AG09319 (cell line): ENCODE measurements at regions not wholly inside any gene's neighbourhood (a gene's known extent, or its start where the extent isn't known, plus 50 kb on each side); places are given as distances from the start of the nearest gene placed in this dataset.

Experiments used
- DNase-seq: peaks from one replicate; pipeline ENCODE4 v3.0.0-alpha.2; 2010; ENCODE audit warnings: low read depth; ENCODE audit errors: extremely low read depth
- TF ChIP-seq, protein P1 (sequence below): IDR thresholded peaks from 2 replicates; pipeline ENCODE4 v1.5.1; 2011; ENCODE audit warnings: low read depth, mild to moderate bottlenecking, inconsistent platforms, low read length, moderate library complexity

- TF ChIP-seq, protein P1, sequence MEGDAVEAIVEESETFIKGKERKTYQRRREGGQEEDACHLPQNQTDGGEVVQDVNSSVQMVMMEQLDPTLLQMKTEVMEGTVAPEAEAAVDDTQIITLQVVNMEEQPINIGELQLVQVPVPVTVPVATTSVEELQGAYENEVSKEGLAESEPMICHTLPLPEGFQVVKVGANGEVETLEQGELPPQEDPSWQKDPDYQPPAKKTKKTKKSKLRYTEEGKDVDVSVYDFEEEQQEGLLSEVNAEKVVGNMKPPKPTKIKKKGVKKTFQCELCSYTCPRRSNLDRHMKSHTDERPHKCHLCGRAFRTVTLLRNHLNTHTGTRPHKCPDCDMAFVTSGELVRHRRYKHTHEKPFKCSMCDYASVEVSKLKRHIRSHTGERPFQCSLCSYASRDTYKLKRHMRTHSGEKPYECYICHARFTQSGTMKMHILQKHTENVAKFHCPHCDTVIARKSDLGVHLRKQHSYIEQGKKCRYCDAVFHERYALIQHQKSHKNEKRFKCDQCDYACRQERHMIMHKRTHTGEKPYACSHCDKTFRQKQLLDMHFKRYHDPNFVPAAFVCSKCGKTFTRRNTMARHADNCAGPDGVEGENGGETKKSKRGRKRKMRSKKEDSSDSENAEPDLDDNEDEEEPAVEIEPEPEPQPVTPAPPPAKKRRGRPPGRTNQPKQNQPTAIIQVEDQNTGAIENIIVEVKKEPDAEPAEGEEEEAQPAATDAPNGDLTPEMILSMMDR, result no peak
- DNase-seq, result no peak
These were observed 273.5 kb upstream of the ADGRL3 start for GRCh38 chr4:60926624-60927023.

DNA sequence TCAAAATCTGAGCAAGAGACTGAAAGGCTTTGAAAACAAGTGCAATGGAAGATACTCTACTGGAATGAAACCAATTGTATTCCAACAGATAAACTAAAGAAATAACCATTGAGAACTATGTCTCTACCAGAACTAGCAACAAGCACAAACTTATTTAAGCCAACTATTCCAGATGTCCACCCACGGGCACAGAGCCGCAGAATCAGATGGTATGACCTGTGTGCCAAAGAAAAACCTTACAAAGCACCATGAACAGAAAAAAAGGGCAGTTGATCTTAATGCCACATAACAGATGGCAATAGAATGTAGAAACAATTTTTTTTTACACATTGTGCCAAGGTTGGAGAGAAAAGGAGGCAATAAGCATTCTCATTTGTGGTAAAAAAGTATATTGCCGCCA, 269.3 kb upstream of the ADGRL3 start:
- no peak for DNase-seq
- TF ChIP-seq, protein P1, result no peak

GRCh38 chr4:60934566-60935295, 265.4 kb upstream of the ADGRL3 start:
- DNase-seq, result no peak
- TF ChIP-seq, protein P1, result no peak

GRCh38 chr4:60938181-60938580, 261.9 kb upstream of the ADGRL3 start:
- no peak for DNase-seq
- TF ChIP-seq, protein P1, result no peak

DNA sequence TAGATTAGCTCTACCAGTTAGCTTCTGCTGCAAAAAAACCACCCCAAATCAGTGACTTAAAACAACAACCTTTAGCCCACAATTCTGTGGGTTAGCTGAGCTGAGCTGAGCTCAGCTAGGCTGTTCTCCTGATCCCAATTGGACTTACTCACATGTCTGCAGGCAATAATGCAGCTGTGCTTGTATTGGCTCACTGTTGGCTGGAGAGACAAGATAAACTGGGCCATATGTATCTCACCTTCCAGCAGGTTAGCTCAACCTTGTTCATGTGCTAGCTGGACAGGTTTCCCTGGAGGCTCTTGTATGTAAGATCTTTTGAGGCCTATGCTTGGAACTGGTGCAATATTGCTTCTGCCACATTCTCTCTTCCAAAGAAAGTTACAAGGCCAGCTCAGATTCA, 261.5 kb upstream of the ADGRL3 start:
- DNase-seq, result no peak
- TF ChIP-seq, protein P1, result no peak

- DNase-seq, result no peak
- TF ChIP-seq, protein P1, result no peak
These were observed 256.1 kb upstream of the ADGRL3 start for GRCh38 chr4:60944060-60944459.

DNA sequence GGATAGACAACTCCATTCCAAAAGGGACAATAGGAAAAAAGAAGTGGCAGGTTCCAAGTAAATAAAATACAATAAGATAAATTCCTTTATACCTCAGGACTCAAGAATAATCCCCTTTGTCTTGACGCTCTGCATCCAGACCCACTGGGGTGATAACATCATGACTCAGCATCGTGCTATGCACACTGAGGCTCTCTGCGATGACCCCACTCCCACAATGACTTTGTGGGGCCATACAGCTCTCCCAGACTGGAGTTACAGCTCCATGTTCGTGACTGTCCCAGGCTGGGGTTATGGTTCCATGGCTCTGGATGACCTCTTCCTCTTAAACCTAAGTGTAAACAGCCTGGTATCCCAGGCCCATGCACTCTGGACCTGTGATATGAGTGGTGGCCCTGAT, 254.5 kb upstream of the ADGRL3 start:
- TF ChIP-seq, protein P1, result no peak
- DNase-seq, result no peak
